ENCODE measurements at regions not wholly inside any gene's neighbourhood (a gene's known extent, or its start where the extent isn't known, plus 50 kb on each side); places are given as distances from the start of the nearest gene placed in this dataset.

- DNase-seq (ENCODE audit: low read depth, low spot score) = no peak
- dilution Hi-C loops (cut with MboI; ENCODE audit: extremely low pct_ligation_motif_present, low sequenced_read_pairs) = no loop called here
- no peak for TF ChIP-seq EZH2 (IDR thresholded peaks at IDR 0.05; ENCODE audit: low read length)
- no peak for TF ChIP-seq CTCF (optimal IDR thresholded peaks at IDR 0.05 in 1 of 3, IDR thresholded peaks at IDR 0.05 in 1 of 3, conservative IDR thresholded peaks at IDR 0.05 in 1 of 3; ENCODE audit: extremely low read depth in 1 of 3, insufficient read depth in 2 of 3, low read length in 3 of 3)
- Histone ChIP-seq H3K36me3 (ENCODE audit: control insufficient read depth in 2 of 2, extremely low read depth in 1 of 2, insufficient read depth in 2 of 2, low read length in 2 of 2) (no peaks in the 10 kb centered on the region), H3K4me2 (ENCODE audit: control insufficient read depth, extremely low read depth, insufficient read depth, low read depth, low read length) (no peak overlapping the region), H3K9me3 (ENCODE audit: control insufficient read depth, low read depth, low read length) (no peaks in the 10 kb centered on the region), H2AFZ (ENCODE audit: control insufficient read depth, low read length) (no peak overlapping the region), H4K20me1 (ENCODE audit: control insufficient read depth, extremely low read depth, insufficient read depth, low read length) (no peaks in the 10 kb centered on the region), H3K9me1 (ENCODE audit: control insufficient read depth, extremely low read depth, insufficient read depth, low read length) (no peaks in the 10 kb centered on the region), H3K27me3 (ENCODE audit: control insufficient read depth, extremely low read depth, insufficient read depth, low read length) (no peaks in the 10 kb centered on the region), H3K4me3 (ENCODE audit: control insufficient read depth in 2 of 3, extremely low read depth in 1 of 3, insufficient read depth in 2 of 3, low read depth in 1 of 3, low read length in 3 of 3) (no peak overlapping the region), H3K27ac (ENCODE audit: control insufficient read depth, insufficient read depth, low read length) (no peak overlapping the region), H3K9ac (ENCODE audit: control insufficient read depth, extremely low read depth, insufficient read depth, low read length) (no peak overlapping the region), H3K4me1 (ENCODE audit: control insufficient read depth, extremely low read depth, insufficient read depth, low read length) (no peaks in the 10 kb centered on the region), H3K79me2 (ENCODE audit: control insufficient read depth, insufficient read depth, low read length) (no peaks in the 10 kb centered on the region)
- FAIRE-seq = no peak
These were observed 134.9 kb downstream of the MATN1 start for GRCh38 chr1:30588311-30589073.

GRCh38 chr1:30586671-30587070, 136.7 kb downstream of the MATN1 start:
- H3K4me3 ChIP-seq (ENCODE audit: control insufficient read depth in 2 of 3, extremely low read depth in 1 of 3, insufficient read depth in 2 of 3, low read depth in 1 of 3, low read length in 3 of 3) = no peak overlapping the region
- H3K9me3 ChIP-seq (ENCODE audit: control insufficient read depth, low read depth, low read length) = no peaks in the 10 kb centered on the region
- dilution Hi-C loops (cut with MboI; ENCODE audit: extremely low pct_ligation_motif_present, low sequenced_read_pairs) = no loop called here
- no peak for DNase-seq (ENCODE audit: low read depth, low spot score)
- H3K4me1 ChIP-seq (ENCODE audit: control insufficient read depth, extremely low read depth, insufficient read depth, low read length) = no peaks in the 10 kb centered on the region
- H3K9ac ChIP-seq (ENCODE audit: control insufficient read depth, extremely low read depth, insufficient read depth, low read length) = no peak overlapping the region
- no peaks in the 10 kb centered on the region for H3K27me3 ChIP-seq (ENCODE audit: control insufficient read depth, extremely low read depth, insufficient read depth, low read length)
- no peak for TF ChIP-seq EZH2 (IDR thresholded peaks at IDR 0.05; ENCODE audit: low read length)
- TF ChIP-seq CTCF (optimal IDR thresholded peaks at IDR 0.05 in 1 of 3, IDR thresholded peaks at IDR 0.05 in 1 of 3, conservative IDR thresholded peaks at IDR 0.05 in 1 of 3; ENCODE audit: extremely low read depth in 1 of 3, insufficient read depth in 2 of 3, low read length in 3 of 3) = no peak
- no peak for FAIRE-seq
- H3K27ac ChIP-seq (ENCODE audit: control insufficient read depth, insufficient read depth, low read length) = no peak overlapping the region
- no peaks in the 10 kb centered on the region for H4K20me1 ChIP-seq (ENCODE audit: control insufficient read depth, extremely low read depth, insufficient read depth, low read length)
- no peaks in the 10 kb centered on the region for H3K36me3 ChIP-seq (ENCODE audit: control insufficient read depth in 2 of 2, extremely low read depth in 1 of 2, insufficient read depth in 2 of 2, low read length in 2 of 2)
- H3K4me2 ChIP-seq (ENCODE audit: control insufficient read depth, extremely low read depth, insufficient read depth, low read depth, low read length) = no peak overlapping the region
- no peak overlapping the region for H2AFZ ChIP-seq (ENCODE audit: control insufficient read depth, low read length)
- no peaks in the 10 kb centered on the region for H3K79me2 ChIP-seq (ENCODE audit: control insufficient read depth, insufficient read depth, low read length)
- H3K9me1 ChIP-seq (ENCODE audit: control insufficient read depth, extremely low read depth, insufficient read depth, low read length) = no peaks in the 10 kb centered on the region

Measured in keratinocyte (primary cell).